Stimulated activated CD4-positive, alpha-beta T cell treated with anti-CD3 and anti-CD28 coated beads, TNF-alpha, amount 100 ng/mL, for 48 hours (primary cell): ENCODE measurements at regions not wholly inside any gene's neighbourhood (a gene's known extent, or its start where the extent isn't known, plus 50 kb on each side); places are given as distances from the start of the nearest gene placed in this dataset.
A peak's percentile ranks its signal among the peaks of the same experiment; 100 is the strongest.
"Not testable (repeated sequence)": the region's sequence is repeated elsewhere in the genome, so short reads cannot be mapped to it uniquely, and the experiment has no call there.

Experiments used
- DNase-seq, 3 donors: peaks; one replicate each; pipeline ENCODE4 v3.0.0-alpha.2; 2020; ENCODE audit warnings: low read depth in 3 of 3

DNA sequence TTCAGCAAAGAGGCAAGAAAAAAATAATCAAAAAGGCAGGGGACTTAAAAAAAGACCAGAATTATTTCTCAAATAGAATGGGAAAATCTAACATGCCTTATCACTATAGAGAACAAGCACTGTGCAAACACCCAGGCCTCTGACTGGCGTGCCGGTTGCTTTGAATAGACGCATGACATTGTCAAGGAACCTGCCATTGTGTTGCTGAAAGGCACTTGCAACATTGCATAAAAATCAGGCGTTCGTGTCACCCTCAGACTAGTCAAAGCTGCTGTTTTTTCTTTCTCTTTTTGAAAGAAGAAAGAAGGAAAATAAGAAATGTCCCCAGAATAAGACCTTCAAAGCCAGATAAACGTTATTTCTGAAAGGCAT is 549.3 kb upstream of the CADM1 start:
- DNase-seq, result no peak

- no peak for DNase-seq
These were observed 548.7 kb upstream of the CADM1 start for GRCh38 chr11:116052603-116053547.

DNA sequence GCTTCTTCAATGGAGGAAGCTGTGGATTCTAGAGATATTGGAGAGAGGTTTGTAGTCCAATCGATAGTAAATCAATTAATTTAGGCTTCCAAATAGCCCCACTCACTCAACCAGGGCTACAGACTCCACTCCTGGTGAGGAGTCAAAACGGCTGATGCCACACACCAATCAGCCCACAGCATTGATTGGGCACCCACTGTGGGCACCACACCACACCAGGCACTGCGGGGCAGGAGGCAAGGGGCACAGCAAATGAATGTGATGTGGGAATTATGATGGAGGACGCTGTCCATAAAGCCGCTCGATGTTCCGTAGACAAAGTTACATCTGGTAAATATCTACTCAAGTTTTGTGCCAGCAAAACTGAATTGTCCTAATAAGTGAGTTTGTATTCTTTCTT is 547.3 kb upstream of the CADM1 start:
- DNase-seq, result no peak

DNA sequence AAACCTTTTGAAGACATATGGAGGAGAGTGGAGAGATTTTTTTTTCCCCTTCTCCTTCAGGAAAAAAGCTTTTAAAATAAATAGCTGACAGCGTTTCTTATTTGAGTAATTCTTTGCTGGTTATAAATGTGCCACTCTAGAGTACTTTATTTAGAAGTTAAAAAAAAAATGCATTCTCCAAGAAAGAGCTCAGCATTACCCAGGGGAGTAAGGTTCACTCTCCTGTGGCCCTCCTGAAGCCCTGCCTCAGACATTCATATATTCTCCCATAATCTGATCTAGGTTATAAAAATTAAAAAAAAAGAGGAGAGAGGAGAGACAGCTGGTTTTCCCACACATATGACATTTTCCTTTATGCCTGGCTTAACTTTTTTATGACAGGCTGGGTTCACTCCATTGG is 545.2 kb upstream of the CADM1 start:
- no peak for DNase-seq

GRCh38 chr11:116046127-116046526 is 541.9 kb upstream of the CADM1 start:
- no peak for DNase-seq

GRCh38 chr11:116044941-116045340 is 540.7 kb upstream of the CADM1 start:
- DNase-seq, result no peak

DNA sequence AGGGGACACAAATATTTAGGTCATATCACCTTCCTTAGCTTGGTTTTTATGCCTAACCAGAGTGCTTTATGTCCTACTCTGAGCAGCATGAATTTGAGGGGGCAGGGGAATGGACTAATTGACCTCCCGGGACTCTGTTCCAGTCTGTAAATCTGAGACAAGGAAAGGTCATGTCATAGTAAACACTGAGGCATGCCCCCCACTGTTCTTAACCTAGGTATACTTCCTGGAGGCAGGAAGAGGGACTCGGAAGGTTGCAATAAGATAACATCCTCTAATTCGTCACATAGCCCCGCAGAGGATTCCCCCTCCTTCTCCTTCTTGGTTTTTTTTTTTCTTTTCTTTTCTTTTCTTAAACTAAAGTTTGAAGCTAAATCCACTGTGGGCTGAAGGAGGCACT is 540.3 kb upstream of the CADM1 start:
- no peak for DNase-seq

- DNase-seq, result no peak
These were observed 539.6 kb upstream of the CADM1 start for GRCh38 chr11:116043857-116044256.

DNA sequence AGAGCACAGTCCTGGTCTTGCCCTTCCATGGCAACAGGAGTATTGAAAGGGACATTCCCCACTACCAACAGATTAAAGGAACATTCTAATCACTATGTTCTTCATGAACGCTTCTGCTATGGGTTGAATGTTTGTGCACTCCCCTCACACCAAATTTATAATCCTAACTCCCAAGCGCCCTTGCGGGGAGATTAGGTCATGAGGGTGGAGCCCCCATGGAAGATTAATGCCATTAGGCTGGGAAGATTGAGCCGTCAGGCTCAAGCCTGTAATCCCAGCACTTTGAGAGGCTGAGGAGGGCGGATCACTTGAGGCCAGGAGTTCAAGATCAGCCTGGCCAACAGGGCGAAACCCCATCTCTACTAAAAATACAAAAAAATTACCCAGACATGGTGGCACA is 538.8 kb upstream of the CADM1 start:
- not testable (repeated sequence) for DNase-seq

DNA sequence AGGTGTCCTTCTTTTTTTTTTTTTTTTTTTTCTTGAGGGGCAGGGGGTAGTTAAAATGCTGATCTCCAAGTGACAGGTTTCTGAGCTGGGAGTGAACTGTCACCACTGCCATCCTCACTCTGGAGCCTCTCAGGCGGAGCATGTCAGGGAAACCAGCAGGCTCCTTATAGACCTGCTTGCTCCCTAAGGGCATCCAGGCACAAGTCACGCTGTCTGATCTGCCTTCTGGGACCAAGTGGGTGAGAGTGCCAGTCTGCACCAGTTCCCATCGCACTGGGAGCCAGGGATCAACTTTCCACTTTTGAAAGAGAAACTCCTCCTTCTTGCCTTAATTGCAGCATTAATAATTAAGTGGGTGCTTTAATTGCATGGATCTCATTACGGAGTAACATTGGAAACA is 537.9 kb upstream of the CADM1 start:
- DNase-seq, result no peak

DNA sequence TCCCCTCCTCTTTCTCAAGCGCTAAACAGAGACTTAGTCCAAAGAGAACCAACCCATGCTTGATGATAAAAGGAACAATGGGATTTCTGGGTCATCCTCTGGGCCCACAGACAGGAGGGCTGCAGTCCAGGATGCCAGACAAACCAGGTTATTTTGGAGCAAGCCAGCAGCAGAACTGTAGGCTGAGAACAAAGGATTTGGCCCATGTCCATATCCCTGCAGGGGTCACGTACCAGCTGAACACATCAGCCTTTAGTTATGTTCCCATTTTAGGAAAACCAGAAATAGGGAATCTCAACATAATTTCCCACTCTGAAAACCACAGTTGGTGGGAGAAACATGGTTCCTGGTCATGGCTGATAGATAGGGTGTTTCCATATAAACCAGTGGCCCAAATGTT is 533.6 kb upstream of the CADM1 start:
- no peak for DNase-seq

- DNase-seq, result no peak
These were observed 531.8 kb upstream of the CADM1 start for GRCh38 chr11:116035977-116036376.

DNA sequence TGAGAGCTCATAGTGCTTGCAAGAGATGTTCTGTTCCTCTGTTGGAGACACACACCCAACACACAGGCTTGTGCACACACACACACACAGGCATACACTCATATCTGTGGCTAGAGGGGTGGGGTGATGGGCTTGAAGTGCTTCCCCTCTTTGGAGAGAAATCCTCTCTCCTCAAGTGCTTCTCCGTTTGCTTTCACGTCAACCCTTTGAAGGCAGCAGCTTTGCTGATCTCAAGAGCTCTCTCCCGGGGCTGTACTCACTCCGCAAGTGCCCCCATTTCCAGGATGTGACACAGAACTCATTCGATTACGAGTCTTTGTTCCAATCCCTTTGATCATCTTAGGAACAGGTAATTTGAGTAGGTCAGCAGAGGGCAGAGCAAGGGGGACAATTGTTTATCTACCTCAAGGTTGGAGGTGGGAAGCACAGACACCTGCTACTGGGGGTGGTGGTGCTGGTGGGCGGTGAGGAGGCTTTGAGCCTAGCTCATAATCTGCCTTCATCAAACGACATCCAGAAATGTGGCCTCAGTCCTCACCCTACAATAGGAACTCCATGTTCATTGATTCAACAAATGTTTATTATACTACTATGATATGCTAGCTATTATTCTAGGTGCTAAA is 529.8 kb upstream of the CADM1 start:
- DNase-seq, result no peak

DNA sequence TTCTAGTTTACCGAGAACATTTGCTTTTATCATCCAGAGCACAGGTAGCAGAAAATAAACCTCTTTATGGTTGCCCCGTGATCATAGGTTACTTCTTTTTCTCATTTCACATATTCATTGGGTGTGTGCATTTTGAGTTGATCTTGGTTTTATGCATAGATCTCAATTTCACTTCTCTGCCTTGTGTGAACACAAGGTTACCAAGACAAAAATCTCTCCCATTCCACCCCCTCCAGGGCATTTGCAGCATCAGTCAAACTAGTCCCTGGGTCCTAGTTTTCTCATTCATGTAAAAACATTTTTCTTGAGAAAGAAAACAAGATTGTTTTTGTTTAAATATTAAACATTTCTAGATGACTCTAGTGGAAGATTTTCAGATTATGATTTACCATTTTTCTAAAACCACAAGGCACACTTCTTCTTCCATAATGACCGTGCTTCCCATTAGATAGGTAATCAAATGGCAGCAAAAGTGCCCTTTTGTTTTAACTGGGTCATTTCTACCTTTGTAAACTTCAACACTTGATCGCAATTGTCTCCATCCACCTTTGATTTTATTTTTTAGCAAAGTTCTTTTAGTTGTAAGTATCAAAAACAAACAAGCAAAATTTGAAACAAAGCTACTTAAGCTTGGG is 526.6 kb upstream of the CADM1 start:
- DNase-seq, result no peak

DNA sequence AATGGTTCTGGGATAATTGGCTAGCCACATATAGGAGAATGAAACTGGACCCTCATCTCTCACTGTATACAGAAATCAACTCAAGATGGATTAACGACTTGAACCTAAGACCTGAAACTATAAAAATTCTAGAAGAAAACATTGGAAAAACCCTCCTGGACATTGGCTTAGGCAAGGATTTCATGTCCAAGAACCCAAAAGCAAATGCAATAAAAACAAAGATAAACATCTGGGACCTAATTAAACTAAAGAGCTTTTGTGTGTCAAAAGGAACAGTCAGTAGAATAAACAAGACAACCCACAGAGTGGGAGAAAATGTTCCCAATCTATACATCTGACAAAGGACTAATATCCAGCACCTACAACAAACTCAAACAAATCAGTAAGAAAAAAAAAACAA is 524.3 kb upstream of the CADM1 start:
- not testable (repeated sequence) for DNase-seq

- DNase-seq, result no peak
These were observed 495.2 kb upstream of the CADM1 start for GRCh38 chr11:115999437-115999836.

DNA sequence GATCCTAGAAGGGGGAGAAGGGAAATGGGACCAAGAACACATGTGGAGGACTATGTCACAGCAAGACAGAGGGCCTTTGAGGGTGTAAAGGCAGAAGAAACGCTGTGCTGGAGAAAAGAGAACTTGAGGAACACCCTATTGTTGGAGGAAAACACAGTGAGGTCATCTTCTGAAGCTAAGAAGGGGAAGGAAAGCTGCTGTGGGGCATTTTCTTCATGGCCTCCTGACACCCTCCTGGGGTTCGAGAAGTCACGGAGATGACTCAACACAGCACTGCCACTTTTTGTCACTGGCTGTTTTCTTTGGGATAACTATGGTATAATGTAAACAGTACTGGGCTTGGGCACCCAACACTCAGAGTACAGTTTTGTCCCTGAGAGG is 492.6 kb upstream of the CADM1 start:
- DNase-seq, result no peak

- DNase-seq, result no peak
These were observed 492.1 kb upstream of the CADM1 start for GRCh38 chr11:115996125-115996807.

GRCh38 chr11:115993590-115993989 is 489.4 kb upstream of the CADM1 start:
- no peak for DNase-seq

GRCh38 chr11:115990004-115990447 is 485.8 kb upstream of the CADM1 start:
- peak in 1 of 3 donors; percentile 0 for DNase-seq

DNA sequence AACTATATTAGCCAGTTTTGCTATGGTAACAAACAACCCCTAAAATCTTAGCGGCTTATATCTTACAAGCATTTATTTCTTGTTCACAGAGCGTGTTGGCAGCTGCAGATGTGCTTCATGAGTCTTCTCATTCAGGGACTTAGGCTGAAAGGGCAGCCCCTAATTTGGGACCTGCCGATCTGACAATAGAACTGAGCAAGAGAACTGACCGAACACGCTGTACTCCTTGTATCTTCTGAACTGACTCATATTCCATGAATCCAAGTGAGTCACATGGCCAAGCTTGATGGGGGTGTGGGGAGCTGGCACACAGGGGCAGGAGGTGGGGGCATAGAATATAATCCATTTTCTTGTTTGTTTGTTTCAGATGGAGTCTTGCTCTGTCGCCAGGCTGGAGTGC is 481.7 kb upstream of the CADM1 start:
- DNase-seq, result no peak

GRCh38 chr11:115984228-115984627 is 480.0 kb upstream of the CADM1 start:
- DNase-seq, result no peak
